AG10803 (cell line): ENCODE measurements at regions not wholly inside any gene's neighbourhood (a gene's known extent, or its start where the extent isn't known, plus 50 kb on each side); places are given as distances from the start of the nearest gene placed in this dataset.
A peak's percentile ranks its signal among the peaks of the same experiment; 100 is the strongest.
"Not testable (repeated sequence)": the region's sequence is repeated elsewhere in the genome, so short reads cannot be mapped to it uniquely, and the experiment has no call there.

Experiments used
- DNase-seq: peaks from one replicate; pipeline ENCODE4 v3.0.0; 2010; ENCODE audit warnings: low read depth
- H3K4me3 ChIP-seq: 2 replicates; pipeline ENCODE4 v1.5.1; 2011; ENCODE audit warnings: mild to moderate bottlenecking, low read length, control low read depth
- CTCF ChIP-seq: conservative IDR thresholded peaks from 2 replicates; pipeline ENCODE4 v1.5.1; 2011; ENCODE audit warnings: mild to moderate bottlenecking, low read length, control low read depth, inconsistent platforms

- H3K4me3 ChIP-seq = no peak overlapping the region
- no peak for DNase-seq
- TF ChIP-seq CTCF = no peak
Measured at GRCh38 chr20:48124960-48125359, 339.7 kb upstream of the SULF2 start.

- no peak overlapping the region for H3K4me3 ChIP-seq
- no peak for DNase-seq
- TF ChIP-seq CTCF = no peak
Measured at GRCh38 chr20:48124181-48124782, 339.0 kb upstream of the SULF2 start.

GRCh38 chr20:48120120-48120519 is 334.8 kb upstream of the SULF2 start:
- no peak for TF ChIP-seq CTCF
- no peak for DNase-seq
- H3K4me3 ChIP-seq = no peak overlapping the region

- H3K4me3 ChIP-seq, DNase-seq: not testable (repeated sequence)
Measured at GRCh38 chr20:48119389-48119788, 334.1 kb upstream of the SULF2 start.

- DNase-seq = no peak
- no peak overlapping the region for H3K4me3 ChIP-seq
- TF ChIP-seq CTCF = no peak
Measured at GRCh38 chr20:48115502-48115901, 330.2 kb upstream of the SULF2 start.

GRCh38 chr20:48107560-48107959 is 322.3 kb upstream of the SULF2 start:
- DNase-seq = peak; percentile 21
- H3K4me3 ChIP-seq = no peak overlapping the region
- TF ChIP-seq CTCF = no peak

GRCh38 chr20:48106428-48106827 is 321.1 kb upstream of the SULF2 start:
- no peak for TF ChIP-seq CTCF
- no peak overlapping the region for H3K4me3 ChIP-seq
- DNase-seq = peak; percentile 12

GRCh38 chr20:48105526-48105925 is 320.2 kb upstream of the SULF2 start:
- peak; percentile 18 for DNase-seq
- TF ChIP-seq CTCF = no peak
- H3K4me3 ChIP-seq = no peak overlapping the region
